ENCODE measurements at regions not wholly inside any gene's neighbourhood (a gene's known extent, or its start where the extent isn't known, plus 50 kb on each side); places are given as distances from the start of the nearest gene placed in this dataset.

- Histone ChIP-seq H2AFZ (ENCODE audit: low read length, unreplicated experiment) (no peak overlapping the region), H3K27ac (ENCODE audit: low read depth, low read length) (no peak overlapping the region), H3K4me3 (ENCODE audit: low read depth, low read length) (no peak overlapping the region), H3K27me3 (ENCODE audit: insufficient read depth, low read length) (peaks cover 57% of the 10 kb centered on the region), H3K79me2 (ENCODE audit: control insufficient read depth, insufficient read depth, low read length, unreplicated experiment) (no peaks in the 10 kb centered on the region), H3K36me3 (ENCODE audit: insufficient read depth, low read length) (no peaks in the 10 kb centered on the region), H3K4me1 (ENCODE audit: control insufficient read depth, insufficient read depth, low read length, unreplicated experiment) (peaks cover 12% of the 10 kb centered on the region)
Observed at GRCh38 chr2:15736396-15737180, 144.9 kb downstream of the DDX1 start.

GRCh38 chr2:15737314-15738224 is 145.9 kb downstream of the DDX1 start:
- Histone ChIP-seq H3K36me3 (ENCODE audit: insufficient read depth, low read length) (no peaks in the 10 kb centered on the region), H3K79me2 (ENCODE audit: control insufficient read depth, insufficient read depth, low read length, unreplicated experiment) (no peaks in the 10 kb centered on the region), H3K4me3 (ENCODE audit: low read depth, low read length) (no peak overlapping the region), H3K27ac (ENCODE audit: low read depth, low read length) (no peak overlapping the region), H3K27me3 (ENCODE audit: insufficient read depth, low read length) (peaks cover 50% of the 10 kb centered on the region), H3K4me1 (ENCODE audit: control insufficient read depth, insufficient read depth, low read length, unreplicated experiment) (peaks cover 9% of the 10 kb centered on the region), H2AFZ (ENCODE audit: low read length, unreplicated experiment) (no peak overlapping the region)

GRCh38 chr2:15738225-15738546 is 146.5 kb downstream of the DDX1 start:
- peaks cover 47% of the 10 kb centered on the region for H3K27me3 ChIP-seq (ENCODE audit: insufficient read depth, low read length)
- peaks cover 7% of the 10 kb centered on the region for H3K4me1 ChIP-seq (ENCODE audit: control insufficient read depth, insufficient read depth, low read length, unreplicated experiment)
- no peaks in the 10 kb centered on the region for H3K79me2 ChIP-seq (ENCODE audit: control insufficient read depth, insufficient read depth, low read length, unreplicated experiment)
- no peak overlapping the region for H3K27ac ChIP-seq (ENCODE audit: low read depth, low read length)
- H3K36me3 ChIP-seq (ENCODE audit: insufficient read depth, low read length): no peaks in the 10 kb centered on the region
- H2AFZ ChIP-seq (ENCODE audit: low read length, unreplicated experiment): no peak overlapping the region
- no peak overlapping the region for H3K4me3 ChIP-seq (ENCODE audit: low read depth, low read length)

GRCh38 chr2:15738943-15739342 is 147.3 kb downstream of the DDX1 start:
- no peaks in the 10 kb centered on the region for H3K36me3 ChIP-seq (ENCODE audit: insufficient read depth, low read length)
- H3K79me2 ChIP-seq (ENCODE audit: control insufficient read depth, insufficient read depth, low read length, unreplicated experiment): no peaks in the 10 kb centered on the region
- no peak overlapping the region for H2AFZ ChIP-seq (ENCODE audit: low read length, unreplicated experiment)
- H3K4me3 ChIP-seq (ENCODE audit: low read depth, low read length): no peak overlapping the region
- H3K27me3 ChIP-seq (ENCODE audit: insufficient read depth, low read length): peaks cover 47% of the 10 kb centered on the region
- H3K4me1 ChIP-seq (ENCODE audit: control insufficient read depth, insufficient read depth, low read length, unreplicated experiment): peaks cover 5% of the 10 kb centered on the region
- H3K27ac ChIP-seq (ENCODE audit: low read depth, low read length): no peak overlapping the region

GRCh38 chr2:15744820-15745219 is 153.2 kb downstream of the DDX1 start:
- Histone ChIP-seq H2AFZ (ENCODE audit: low read length, unreplicated experiment) (no peak overlapping the region), H3K4me1 (ENCODE audit: control insufficient read depth, insufficient read depth, low read length, unreplicated experiment) (no peaks in the 10 kb centered on the region), H3K27ac (ENCODE audit: low read depth, low read length) (no peak overlapping the region), H3K79me2 (ENCODE audit: control insufficient read depth, insufficient read depth, low read length, unreplicated experiment) (no peaks in the 10 kb centered on the region), H3K27me3 (ENCODE audit: insufficient read depth, low read length) (peaks cover 42% of the 10 kb centered on the region), H3K4me3 (ENCODE audit: low read depth, low read length) (no peak overlapping the region), H3K36me3 (ENCODE audit: insufficient read depth, low read length) (no peaks in the 10 kb centered on the region)

- H3K4me1 ChIP-seq (ENCODE audit: control insufficient read depth, insufficient read depth, low read length, unreplicated experiment): no peaks in the 10 kb centered on the region
- no peaks in the 10 kb centered on the region for H3K36me3 ChIP-seq (ENCODE audit: insufficient read depth, low read length)
- H3K79me2 ChIP-seq (ENCODE audit: control insufficient read depth, insufficient read depth, low read length, unreplicated experiment): no peaks in the 10 kb centered on the region
- H3K4me3 ChIP-seq (ENCODE audit: low read depth, low read length): no peak overlapping the region
- H3K27me3 ChIP-seq (ENCODE audit: insufficient read depth, low read length): peaks cover 41% of the 10 kb centered on the region
- H2AFZ ChIP-seq (ENCODE audit: low read length, unreplicated experiment): no peak overlapping the region
- H3K27ac ChIP-seq (ENCODE audit: low read depth, low read length): no peak overlapping the region
Observed at GRCh38 chr2:15745350-15745749, 153.7 kb downstream of the DDX1 start.

GRCh38 chr2:15745907-15746702 is 154.4 kb downstream of the DDX1 start:
- Histone ChIP-seq H2AFZ (ENCODE audit: low read length, unreplicated experiment) (no peak overlapping the region), H3K27me3 (ENCODE audit: insufficient read depth, low read length) (peaks cover 34% of the 10 kb centered on the region), H3K4me3 (ENCODE audit: low read depth, low read length) (no peak overlapping the region)

GRCh38 chr2:15746703-15747550 is 155.3 kb downstream of the DDX1 start:
- no peak overlapping the region for H3K27ac ChIP-seq (ENCODE audit: low read depth, low read length)
- no peaks in the 10 kb centered on the region for H3K4me1 ChIP-seq (ENCODE audit: control insufficient read depth, insufficient read depth, low read length, unreplicated experiment)
- no peak overlapping the region for H3K4me3 ChIP-seq (ENCODE audit: low read depth, low read length)
- peaks cover 27% of the 10 kb centered on the region for H3K27me3 ChIP-seq (ENCODE audit: insufficient read depth, low read length)
- no peak overlapping the region for H2AFZ ChIP-seq (ENCODE audit: low read length, unreplicated experiment)
- H3K79me2 ChIP-seq (ENCODE audit: control insufficient read depth, insufficient read depth, low read length, unreplicated experiment): no peaks in the 10 kb centered on the region
- no peaks in the 10 kb centered on the region for H3K36me3 ChIP-seq (ENCODE audit: insufficient read depth, low read length)

More at GRCh38 chr2:15745907-15746702, 154.4 kb downstream of the DDX1 start:
- Histone ChIP-seq H3K36me3 (ENCODE audit: insufficient read depth, low read length) (no peaks in the 10 kb centered on the region), H3K79me2 (ENCODE audit: control insufficient read depth, insufficient read depth, low read length, unreplicated experiment) (no peaks in the 10 kb centered on the region), H3K4me1 (ENCODE audit: control insufficient read depth, insufficient read depth, low read length, unreplicated experiment) (no peaks in the 10 kb centered on the region), H3K27ac (ENCODE audit: low read depth, low read length) (no peak overlapping the region)

- Histone ChIP-seq H3K36me3 (ENCODE audit: insufficient read depth, low read length) (no peaks in the 10 kb centered on the region), H3K4me1 (ENCODE audit: control insufficient read depth, insufficient read depth, low read length, unreplicated experiment) (no peaks in the 10 kb centered on the region), H3K79me2 (ENCODE audit: control insufficient read depth, insufficient read depth, low read length, unreplicated experiment) (no peaks in the 10 kb centered on the region), H3K27me3 (ENCODE audit: insufficient read depth, low read length) (peaks cover 27% of the 10 kb centered on the region), H3K4me3 (ENCODE audit: low read depth, low read length) (no peak overlapping the region), H3K27ac (ENCODE audit: low read depth, low read length) (no peak overlapping the region), H2AFZ (ENCODE audit: low read length, unreplicated experiment) (no peak overlapping the region)
Observed at GRCh38 chr2:15747603-15748471, 156.2 kb downstream of the DDX1 start.

All from ACC112 (cell line).